ENCODE measurements at regions not wholly inside any gene's neighbourhood (a gene's known extent, or its start where the extent isn't known, plus 50 kb on each side); places are given as distances from the start of the nearest gene placed in this dataset.

GRCh38 chr4:133555671-133556070 lies 406.6 kb downstream of the PCDH10 start:
- TF ChIP-seq POLR2A (IDR thresholded peaks at IDR 0.05), result no peak
- no peak for TF ChIP-seq CTCF (IDR thresholded peaks at IDR 0.05)
- TF ChIP-seq EP300 (IDR thresholded peaks at IDR 0.05), result no peak

Measured in ovary (tissue), 3 donors.